GM10266 (cell line): ENCODE measurements at regions not wholly inside any gene's neighbourhood (a gene's known extent, or its start where the extent isn't known, plus 50 kb on each side); places are given as distances from the start of the nearest gene placed in this dataset.
A peak's percentile ranks its signal among the peaks of the same experiment; 100 is the strongest.

Source experiments
- DNase-seq: peaks from one replicate; pipeline ENCODE4 v3.0.0; 2012; ENCODE audit errors: extremely low spot score
- TF ChIP-seq, protein P1 (sequence below): IDR thresholded peaks from 2 replicates; pipeline ENCODE4 v1.5.1; 2012; ENCODE audit warnings: mild to moderate bottlenecking, low read depth; ENCODE audit not compliant: control insufficient read depth, insufficient read depth; ENCODE audit errors: missing control alignments

DNA sequence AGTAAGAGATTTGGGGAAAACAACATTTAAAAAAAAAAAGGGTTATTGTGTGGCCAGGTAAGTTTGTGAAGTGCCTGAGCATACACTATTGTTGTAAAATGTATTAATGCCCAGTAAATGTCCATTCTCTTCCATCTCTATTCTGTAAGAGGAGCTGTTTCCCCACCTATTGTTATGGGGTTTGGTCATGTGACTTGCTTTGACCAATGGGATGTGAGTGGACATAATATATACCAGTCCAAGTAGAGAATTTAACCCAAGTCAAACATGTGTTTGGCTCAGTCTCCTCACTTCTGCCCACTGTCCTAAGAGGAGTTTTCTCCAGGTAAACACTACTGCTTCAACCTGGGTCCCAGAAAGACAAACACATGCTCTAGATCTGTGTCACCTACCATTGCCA, 377.1 kb downstream of the FOXA2 start:
- DNase-seq, result no peak
- TF ChIP-seq, protein P1, sequence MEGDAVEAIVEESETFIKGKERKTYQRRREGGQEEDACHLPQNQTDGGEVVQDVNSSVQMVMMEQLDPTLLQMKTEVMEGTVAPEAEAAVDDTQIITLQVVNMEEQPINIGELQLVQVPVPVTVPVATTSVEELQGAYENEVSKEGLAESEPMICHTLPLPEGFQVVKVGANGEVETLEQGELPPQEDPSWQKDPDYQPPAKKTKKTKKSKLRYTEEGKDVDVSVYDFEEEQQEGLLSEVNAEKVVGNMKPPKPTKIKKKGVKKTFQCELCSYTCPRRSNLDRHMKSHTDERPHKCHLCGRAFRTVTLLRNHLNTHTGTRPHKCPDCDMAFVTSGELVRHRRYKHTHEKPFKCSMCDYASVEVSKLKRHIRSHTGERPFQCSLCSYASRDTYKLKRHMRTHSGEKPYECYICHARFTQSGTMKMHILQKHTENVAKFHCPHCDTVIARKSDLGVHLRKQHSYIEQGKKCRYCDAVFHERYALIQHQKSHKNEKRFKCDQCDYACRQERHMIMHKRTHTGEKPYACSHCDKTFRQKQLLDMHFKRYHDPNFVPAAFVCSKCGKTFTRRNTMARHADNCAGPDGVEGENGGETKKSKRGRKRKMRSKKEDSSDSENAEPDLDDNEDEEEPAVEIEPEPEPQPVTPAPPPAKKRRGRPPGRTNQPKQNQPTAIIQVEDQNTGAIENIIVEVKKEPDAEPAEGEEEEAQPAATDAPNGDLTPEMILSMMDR, result no peak

DNA sequence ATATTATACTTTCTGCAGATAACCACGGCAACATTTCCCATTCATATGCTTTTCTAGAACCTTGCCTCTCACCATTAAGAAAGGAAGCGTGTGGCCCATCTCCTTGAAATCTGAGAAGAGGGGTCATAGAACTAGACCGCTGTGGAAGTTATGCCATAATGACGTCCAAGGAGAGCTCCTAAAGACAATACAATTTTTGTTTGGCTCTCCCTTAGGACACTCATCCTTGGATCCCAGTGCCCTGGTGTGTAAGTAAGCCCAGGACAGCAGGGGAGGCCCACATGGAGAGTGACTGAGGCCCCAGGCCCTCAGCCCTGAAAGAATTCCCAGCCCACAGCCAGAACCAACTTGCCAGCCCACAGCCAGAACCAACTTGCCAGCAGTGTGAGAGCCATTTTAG, 379.6 kb downstream of the FOXA2 start:
- TF ChIP-seq, protein P1, result no peak
- no peak for DNase-seq

DNA sequence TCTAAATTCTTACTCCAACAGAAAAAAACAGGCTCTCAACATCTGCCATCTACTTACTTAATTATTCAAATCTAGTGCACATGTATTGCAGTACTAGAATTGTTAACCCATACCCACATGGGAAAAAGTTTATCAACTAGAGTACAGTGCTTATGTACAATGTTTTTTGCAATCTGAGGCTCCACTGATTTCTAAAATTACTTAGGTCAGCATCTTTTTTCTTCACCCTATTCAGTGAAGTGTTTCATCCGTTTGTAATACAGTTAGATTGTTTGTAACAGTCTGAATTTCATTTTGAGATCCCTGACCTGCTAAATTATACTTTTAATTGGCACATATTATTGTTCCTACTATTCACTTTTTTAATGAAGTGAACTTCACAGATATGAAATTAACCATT, 402.2 kb downstream of the FOXA2 start:
- DNase-seq, result no peak
- TF ChIP-seq, protein P1, result no peak

DNA sequence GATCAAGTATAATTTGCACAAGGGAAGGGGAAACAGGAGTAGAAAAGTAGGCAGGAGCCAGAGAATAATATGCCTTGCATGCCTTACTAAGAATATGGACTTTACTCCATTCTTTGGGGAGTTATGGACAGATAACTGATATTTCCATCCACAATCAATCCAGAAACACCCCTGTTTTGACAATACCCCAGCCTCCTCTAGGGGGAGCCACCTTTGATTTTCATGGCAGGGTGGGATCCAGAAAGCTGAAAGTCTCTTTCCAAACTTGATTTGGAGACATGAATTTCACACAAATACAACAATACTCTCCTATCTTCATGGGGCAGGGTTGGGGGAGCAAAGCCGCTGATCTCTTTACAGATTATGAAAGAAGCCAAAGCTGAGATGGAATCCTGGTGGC, 404.1 kb downstream of the FOXA2 start:
- no peak for DNase-seq
- TF ChIP-seq, protein P1, result peak; percentile 21

DNA sequence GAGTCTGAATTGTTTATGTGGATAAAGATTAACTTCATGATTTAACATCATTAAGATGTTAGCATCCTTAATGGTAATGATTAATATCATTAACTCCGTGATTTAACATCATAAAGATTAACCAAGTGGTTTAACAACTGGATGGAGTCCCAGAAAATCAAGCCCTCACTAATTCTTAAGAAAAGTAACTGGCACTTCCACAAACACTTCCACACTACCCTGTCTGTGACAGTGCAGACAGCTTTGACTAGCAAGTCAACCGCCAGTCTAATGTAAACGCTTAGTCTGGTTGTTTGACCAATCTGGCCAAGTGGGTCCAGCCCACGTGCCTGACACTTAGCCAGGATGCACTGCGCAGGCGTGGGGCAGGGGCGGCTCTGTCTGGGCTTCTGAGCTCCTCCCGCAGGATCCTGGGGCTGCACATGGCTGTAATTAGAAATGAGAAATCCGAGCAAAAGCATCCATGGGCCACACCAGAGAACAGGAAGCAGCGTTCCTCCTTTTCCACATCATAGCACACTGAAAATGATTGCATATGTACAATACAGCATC, 424.2 kb downstream of the FOXA2 start:
- TF ChIP-seq, protein P1, result no peak
- DNase-seq, result no peak

DNA sequence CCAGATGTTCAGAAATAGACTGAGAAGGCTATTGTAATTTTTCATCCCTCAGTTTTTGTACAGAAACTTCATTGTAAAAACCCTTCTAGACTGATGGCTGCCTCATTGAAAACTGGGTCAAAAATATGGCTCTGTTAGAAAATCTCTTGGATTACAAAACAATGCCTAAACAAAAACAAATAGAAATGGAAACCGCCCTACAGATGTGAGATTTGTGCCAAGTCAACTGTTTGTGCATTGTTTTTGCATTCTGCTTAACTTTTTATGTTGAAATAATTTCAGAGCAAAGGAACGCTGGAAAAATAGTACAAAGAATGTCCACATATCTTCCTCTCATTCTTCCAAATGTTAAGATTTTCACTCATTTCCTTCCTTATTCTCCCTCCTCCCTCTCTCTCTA, 425.1 kb downstream of the FOXA2 start:
- TF ChIP-seq, protein P1, result no peak
- no peak for DNase-seq

DNA sequence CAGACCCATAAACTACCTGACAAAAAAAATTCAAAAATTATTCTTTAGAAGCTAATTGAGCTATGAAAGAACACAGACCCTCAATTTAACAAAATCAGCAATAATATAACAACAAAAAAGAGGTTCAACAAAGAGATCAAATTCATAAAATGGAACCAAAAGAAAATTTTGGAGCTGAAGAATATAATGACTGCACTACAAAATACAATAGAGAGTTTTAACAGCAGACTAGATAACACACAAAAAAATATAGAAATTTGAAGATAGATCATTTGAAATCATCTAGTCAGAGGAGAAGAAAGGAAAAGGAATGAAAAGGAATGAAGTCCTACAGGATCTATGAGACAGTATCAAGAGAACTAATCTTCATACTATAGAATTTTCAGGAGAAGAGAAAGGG, 422.1 kb downstream of the PAX1 start:
- TF ChIP-seq, protein P1, result no peak
- DNase-seq, result no peak
